GM12878 (cell line): ENCODE measurements at regions not wholly inside any gene's neighbourhood (a gene's known extent, or its start where the extent isn't known, plus 50 kb on each side); places are given as distances from the start of the nearest gene placed in this dataset.

Experiments
- ATAC-seq: fragments of 200-7000 bp; cut with Tn5 transposase; 3 replicates; pipeline ENCODE4 v1.9.1; 2020; ENCODE audit warnings: mild to moderate bottlenecking, moderate library complexity
- BruUV-seq: library from RNA; stranded (reverse); fragments of 400-500 nt; replicated peaks from 2 replicates; lab custom pipeline; 2021; lab: Mats Ljungman, UMichigan
- CTCF ChIA-PET: fragments of 300-600 bp; sonication (Branson Sonifier 250); formaldehyde crosslinking; extraction: SDS; loops from one replicate; lab custom pipeline; 2021; ENCODE audit warnings: inconsistent platforms; lab: Yijun Ruan, JAX
- POLR2A ChIA-PET: fragments of 350-600 bp; formaldehyde crosslinking; extraction: SDS; loops from one replicate; lab custom pipeline; 2021; ENCODE audit warnings: inconsistent platforms; lab: Charles Lee
- RAD21 ChIA-PET: fragments of 300-600 bp; sonication (Branson Sonifier 250); formaldehyde crosslinking; loops from one replicate; lab custom pipeline; 2023; ENCODE audit warnings: antibody characterized with exemption; ENCODE audit not compliant: unreplicated experiment; lab: Charles Lee
- SMC1A ChIA-PET: fragments of 300-600 bp; sonication (Branson Sonifier 250); formaldehyde crosslinking; loops from one replicate; lab custom pipeline; 2023; ENCODE audit not compliant: unreplicated experiment, uncharacterized antibody; lab: Charles Lee
- DNase-seq: peaks from one replicate; pipeline ENCODE4 v3.0.0-alpha.2; 2011; ENCODE audit warnings: low read depth, low spot score
- FAIRE-seq: peaks from 3 replicates; lab custom pipeline; 2011; peaks lifted over from hg19 to GRCh38; lab: Jason Lieb, UNC
- H2AFZ ChIP-seq: 2 replicates; pipeline ENCODE4 v1.6.0; 2011; ENCODE audit warnings: low read depth, low read length, control low read depth; ENCODE audit not compliant: control insufficient read depth
- H3K27ac ChIP-seq: 2 replicates; pipeline ENCODE4 v1.5.1; 2011; ENCODE audit warnings: control low read depth; ENCODE audit not compliant: control insufficient read depth, insufficient read depth
- H3K27me3 ChIP-seq, 2 experiments: replicated peaks in 1 of 2; 2 replicates each; pipeline versions ENCODE4 v1.6.0 to v1.6.1; 2011; ENCODE audit warnings: low read length in 1 of 2; ENCODE audit not compliant: control insufficient read depth in 2 of 2, insufficient read depth in 2 of 2
- H3K36me3 ChIP-seq, 2 experiments: 2 replicates each; pipeline ENCODE4 v1.5.1; 2011; ENCODE audit warnings: low read length in 1 of 2; ENCODE audit not compliant: control insufficient read depth in 2 of 2, insufficient read depth in 2 of 2
- H3K4me1 ChIP-seq: 2 replicates; pipeline ENCODE4 v1.6.1; 2011; ENCODE audit warnings: mild to moderate bottlenecking, low read length, moderate library complexity, mixed read lengths; ENCODE audit not compliant: control insufficient read depth, insufficient read depth
- H3K4me2 ChIP-seq: 2 replicates; pipeline ENCODE4 v1.6.0; 2011; ENCODE audit warnings: control low read depth; ENCODE audit not compliant: control insufficient read depth, insufficient read depth
- H3K4me3 ChIP-seq: fragments of 200-600 bp; sonication (generic); 2 replicates; pipeline ENCODE4 v1.5.1; 2016
- H3K79me2 ChIP-seq: 2 replicates; pipeline ENCODE4 v1.6.0; 2011; ENCODE audit warnings: low read length; ENCODE audit not compliant: control insufficient read depth, insufficient read depth
- H3K9ac ChIP-seq: 2 replicates; pipeline ENCODE4 v1.8.0; 2011; ENCODE audit warnings: low read length, control low read depth, mixed read lengths; ENCODE audit not compliant: control insufficient read depth, insufficient read depth
- H3K9me3 ChIP-seq: replicated peaks from 3 replicates; pipeline ENCODE4 v1.5.1; 2011; ENCODE audit warnings: mild to moderate bottlenecking, low read length; ENCODE audit not compliant: control insufficient read depth, insufficient read depth
- H4K20me1 ChIP-seq: 2 replicates; pipeline ENCODE4 v1.6.0; 2011; ENCODE audit not compliant: control insufficient read depth, insufficient read depth
- BMI1 ChIP-seq: fragments of 450-650 bp; IDR thresholded peaks from 2 replicates; pipeline ENCODE4 v1.6.1; 2016; ENCODE audit warnings: mild to moderate bottlenecking, moderate library complexity, borderline replicate concordance
- IKZF2 ChIP-seq, 2 experiments: fragments of 450-650 bp; IDR thresholded peaks; 2 replicates each; pipeline ENCODE4 v1.6.1; 2017; ENCODE audit warnings: mild to moderate bottlenecking in 2 of 2, moderate library complexity in 2 of 2
- IRF3 ChIP-seq: fragments of 450-650 bp; IDR thresholded peaks from 2 replicates; pipeline ENCODE4 v1.6.1; 2014; ENCODE audit warnings: mild to moderate bottlenecking
- LARP7 ChIP-seq: fragments of 450-650 bp; IDR thresholded peaks from 2 replicates; pipeline ENCODE4 v1.6.1; 2017; ENCODE audit warnings: mild to moderate bottlenecking
- MAX ChIP-seq: IDR thresholded peaks from 2 replicates; pipeline ENCODE4 v1.6.1; 2012; ENCODE audit warnings: low read depth, low read length, improper control_type of control experiment
- MEF2B ChIP-seq: fragments of 450-650 bp; IDR thresholded peaks from 2 replicates; pipeline ENCODE4 v1.6.1; 2018; ENCODE audit warnings: mild to moderate bottlenecking, moderate library complexity; ENCODE audit not compliant: partially characterized antibody, poor library complexity, severe bottlenecking
- NFIC ChIP-seq: IDR thresholded peaks from 2 replicates; pipeline ENCODE4 v1.6.1; 2012; ENCODE audit warnings: low read depth, mild to moderate bottlenecking, inconsistent platforms, low read length, moderate library complexity
- NKRF ChIP-seq: fragments of 450-650 bp; conservative IDR thresholded peaks from 2 replicates; pipeline ENCODE4 v1.6.1; 2017; ENCODE audit warnings: mild to moderate bottlenecking, moderate library complexity
- POLR2A ChIP-seq: IDR thresholded peaks from 2 replicates; pipeline ENCODE4 v1.6.1; 2011; ENCODE audit warnings: low read depth, mild to moderate bottlenecking, low read length
- RBBP5 ChIP-seq: fragments of 200-600 bp; sonication (generic); conservative IDR thresholded peaks from 2 replicates; pipeline ENCODE4 v1.6.1; 2016
- SUZ12 ChIP-seq: fragments of 200-600 bp; sonication (generic); IDR thresholded peaks from one replicate; pipeline ENCODE4 v1.6.1; 2018; ENCODE audit warnings: antibody characterized with exemption, mild to moderate bottlenecking; ENCODE audit not compliant: unreplicated experiment
- TBL1XR1 ChIP-seq: IDR thresholded peaks from 2 replicates; pipeline ENCODE4 v1.6.1; 2012; ENCODE audit warnings: low read depth, low read length, improper control_type of control experiment
- TCF7 ChIP-seq: IDR thresholded peaks from 2 replicates; pipeline ENCODE4 v1.6.1; 2014; ENCODE audit warnings: antibody characterized with exemption, borderline replicate concordance
- YBX1 ChIP-seq: fragments of 450-650 bp; IDR thresholded peaks from 2 replicates; pipeline ENCODE4 v1.6.1; 2016; ENCODE audit warnings: antibody characterized with exemption
- WGBS: methylation state at CpG from one replicate; pipeline ENCODE4 v1.1.6; 2016; ENCODE audit warnings: low lambda C conversion rate; ENCODE audit not compliant: insufficient replicate concordance, insufficient coverage; ENCODE audit errors: missing lambda C conversion rate; 5-methylcytosine and 5-hydroxymethylcytosine counted together
- in situ Hi-C: fragments of 300-500 bp; cut with MboI; formaldehyde crosslinking; loops from 9 replicates; pipeline ENCODE4 v1.14.3; 2018; ENCODE audit warnings: mixed read lengths
- intact Hi-C: fragments of 100-400 bp; cut with micrococcal nuclease; formaldehyde crosslinking; loops from one replicate; pipeline ENCODE4 v1.14.2; 2022; ENCODE audit not compliant: unreplicated experiment

GRCh38 chr4:25560605-25561004 is 95.0 kb upstream of the SLC34A2 start:
- no peaks in the 10 kb centered on the region for H3K36me3 ChIP-seq
- ChIA-PET SMC1A (no interaction called here), RAD21 (no interaction called here), POLR2A (no interaction called here), CTCF (no interaction called here)
- H3K4me3 ChIP-seq = no peak overlapping the region
- no peaks in the 10 kb centered on the region; a peak in 1 of 4 replicates for H3K27me3 ChIP-seq
- 27% methylated on average over 8 of the region's 8 CpGs for WGBS
- H3K79me2 ChIP-seq = no peaks in the 10 kb centered on the region
- H3K4me1 ChIP-seq = no peaks in the 10 kb centered on the region
- BruUV-seq = no TSS peak
- no peak overlapping the region for H3K9ac ChIP-seq
- no peak overlapping the region for H2AFZ ChIP-seq
- TF ChIP-seq IKZF2 (IDR thresholded peaks at IDR 0.05) = no peak
- TF ChIP-seq YBX1 = no peak
- TF ChIP-seq TCF7 = no peak
- no peak for TF ChIP-seq MAX
- TF ChIP-seq LARP7 = no peak
- no peak for TF ChIP-seq POLR2A
- no peak for TF ChIP-seq NKRF
- TF ChIP-seq NFIC = no peak
- no peak for TF ChIP-seq BMI1
- TF ChIP-seq RBBP5 = no peak
- TF ChIP-seq MEF2B = no peak
- no peak for TF ChIP-seq TBL1XR1
- no peak for TF ChIP-seq SUZ12
- TF ChIP-seq IRF3 = no peak
- no peaks in the 10 kb centered on the region for H3K9me3 ChIP-seq
- intact Hi-C loops (no loop called here), in situ Hi-C loops (no loop called here)
- ATAC-seq (no peak), DNase-seq (no peak), FAIRE-seq (no peak)
- no peak overlapping the region for H3K27ac ChIP-seq
- no peaks in the 10 kb centered on the region for H4K20me1 ChIP-seq
- no peak overlapping the region for H3K4me2 ChIP-seq
